HUES64 (cell line): ENCODE measurements at regions not wholly inside any gene's neighbourhood (a gene's known extent, or its start where the extent isn't known, plus 50 kb on each side); places are given as distances from the start of the nearest gene placed in this dataset.

Experiments used
- H3K27ac ChIP-seq: 2 replicates; pipeline ENCODE4 v1.7.0; 2013; ENCODE audit warnings: low read depth, low read length, inconsistent platforms
- H3K27me3 ChIP-seq: 2 replicates; pipeline ENCODE4 v1.6.1; 2013; ENCODE audit warnings: mild to moderate bottlenecking, low read length; ENCODE audit not compliant: insufficient read depth
- H3K36me3 ChIP-seq: 2 replicates; pipeline ENCODE4 v1.6.1; 2013; ENCODE audit warnings: mild to moderate bottlenecking, low read length; ENCODE audit not compliant: insufficient read depth
- H3K4me1 ChIP-seq: 2 replicates; pipeline ENCODE4 v1.6.1; 2013; ENCODE audit warnings: mild to moderate bottlenecking, low read length, moderate library complexity; ENCODE audit not compliant: insufficient read depth
- H3K4me3 ChIP-seq: 2 replicates; pipeline ENCODE4 v1.5.1; 2013; ENCODE audit warnings: mild to moderate bottlenecking, low read length, moderate library complexity
- H3K9ac ChIP-seq: 2 replicates; pipeline ENCODE4 v1.6.1; 2013; ENCODE audit warnings: mild to moderate bottlenecking, low read depth, low read length
- H3K9me3 ChIP-seq: 2 replicates; pipeline ENCODE4 v1.6.1; 2013; ENCODE audit warnings: low read depth, low read length; ENCODE audit not compliant: insufficient read depth
- WGBS: fragments of 150-250, 120-280 bp; methylation state at CpG from one replicate; pipeline ENCODE4 v1.1.7; 2013; ENCODE audit warnings: missing lambda C conversion rate; 5-methylcytosine and 5-hydroxymethylcytosine counted together

- H3K27ac ChIP-seq: no peak overlapping the region
- H3K4me1 ChIP-seq: no peaks in the 10 kb centered on the region
- H3K4me3 ChIP-seq: no peak overlapping the region
- H3K9ac ChIP-seq: no peak overlapping the region
- WGBS: 100% methylated on average over 1 of the region's 1 CpG
- H3K9me3 ChIP-seq: no peaks in the 10 kb centered on the region
- H3K36me3 ChIP-seq: no peaks in the 10 kb centered on the region
- H3K27me3 ChIP-seq: no peaks in the 10 kb centered on the region
These were observed 602.8 kb downstream of the FAT4 start for GRCh38 chr4:125917559-125917958.

DNA sequence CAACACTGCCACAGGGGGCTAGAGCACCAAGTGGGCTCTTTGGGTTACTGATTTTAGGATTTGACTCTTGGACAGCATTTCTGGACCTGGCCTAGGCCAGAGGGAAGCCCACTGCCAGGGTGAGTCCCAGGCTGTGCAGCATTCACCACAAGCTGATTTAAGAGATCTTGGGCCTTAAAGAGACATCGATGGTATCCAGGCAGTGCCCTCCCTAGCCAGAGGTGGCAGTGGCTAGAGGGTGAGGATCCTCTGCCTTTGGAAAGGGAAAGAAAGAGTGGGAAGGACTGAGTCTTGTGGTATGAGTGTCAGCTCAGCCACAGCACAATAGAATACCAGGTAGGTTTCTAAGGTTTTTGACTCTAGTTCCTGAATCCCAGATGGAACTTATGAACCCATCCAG is 613.9 kb downstream of the FAT4 start:
- no peak overlapping the region for H3K27ac ChIP-seq
- no peaks in the 10 kb centered on the region for H3K9me3 ChIP-seq
- H3K4me3 ChIP-seq: no peak overlapping the region
- 96% methylated on average over 1 of the region's 1 CpG for WGBS
- no peaks in the 10 kb centered on the region for H3K4me1 ChIP-seq
- H3K36me3 ChIP-seq: no peaks in the 10 kb centered on the region
- no peaks in the 10 kb centered on the region for H3K27me3 ChIP-seq
- H3K9ac ChIP-seq: no peak overlapping the region

DNA sequence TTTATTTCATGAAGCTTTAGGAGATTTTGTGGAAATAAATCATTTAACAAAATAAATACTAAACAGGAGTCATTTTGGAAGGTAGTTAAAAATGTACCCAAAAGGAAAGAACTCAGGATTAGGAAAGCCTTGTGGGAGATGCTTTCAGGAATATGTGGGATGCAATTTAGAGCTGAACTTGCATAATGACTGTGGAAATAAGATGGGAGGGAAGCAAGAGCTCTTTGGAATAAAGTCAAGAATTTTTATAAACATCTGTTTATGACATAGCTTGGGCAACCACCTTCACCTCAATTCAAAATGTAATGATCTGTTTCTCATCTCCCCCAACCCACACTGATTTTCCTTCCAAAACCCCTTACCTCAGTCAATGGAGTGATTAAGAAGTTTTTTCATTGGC is 623.8 kb downstream of the FAT4 start:
- Histone ChIP-seq H3K4me3 (no peak overlapping the region), H3K9ac (no peak overlapping the region), H3K27me3 (no peaks in the 10 kb centered on the region), H3K36me3 (no peaks in the 10 kb centered on the region), H3K27ac (no peak overlapping the region), H3K9me3 (no peaks in the 10 kb centered on the region), H3K4me1 (no peaks in the 10 kb centered on the region)

DNA sequence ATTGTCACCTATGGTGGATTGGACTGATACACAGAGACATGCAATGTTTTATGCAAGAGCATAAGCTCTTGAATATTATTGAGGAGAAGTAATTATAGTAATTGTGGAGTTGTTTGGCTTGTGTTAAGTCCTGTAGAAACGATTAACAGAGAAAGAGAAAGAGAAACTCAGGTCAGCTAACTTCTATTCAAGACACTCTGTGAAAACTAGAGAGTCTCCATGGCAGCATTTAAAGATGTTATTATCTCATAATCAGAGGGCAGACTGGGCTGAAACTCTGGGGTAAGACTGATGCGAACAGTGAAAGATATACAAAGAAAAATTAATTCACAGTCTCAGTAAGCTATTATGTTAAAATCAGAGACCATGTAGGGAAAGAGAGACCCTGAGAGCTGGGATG is 625.7 kb downstream of the FAT4 start:
- Histone ChIP-seq H3K4me3 (no peak overlapping the region), H3K9me3 (no peaks in the 10 kb centered on the region), H3K27ac (no peak overlapping the region), H3K4me1 (no peaks in the 10 kb centered on the region), H3K9ac (no peak overlapping the region), H3K27me3 (no peaks in the 10 kb centered on the region), H3K36me3 (no peaks in the 10 kb centered on the region)
- 92% methylated on average over 2 of the region's 2 CpGs for WGBS

- Histone ChIP-seq H3K9ac (no peak overlapping the region), H3K27me3 (no peaks in the 10 kb centered on the region), H3K9me3 (no peaks in the 10 kb centered on the region), H3K4me1 (no peaks in the 10 kb centered on the region), H3K4me3 (no peak overlapping the region), H3K36me3 (no peaks in the 10 kb centered on the region), H3K27ac (no peak overlapping the region)
- WGBS: 93% methylated on average over 1 of the region's 2 CpGs
These were observed 630.2 kb downstream of the FAT4 start for GRCh38 chr4:125944966-125945365.

DNA sequence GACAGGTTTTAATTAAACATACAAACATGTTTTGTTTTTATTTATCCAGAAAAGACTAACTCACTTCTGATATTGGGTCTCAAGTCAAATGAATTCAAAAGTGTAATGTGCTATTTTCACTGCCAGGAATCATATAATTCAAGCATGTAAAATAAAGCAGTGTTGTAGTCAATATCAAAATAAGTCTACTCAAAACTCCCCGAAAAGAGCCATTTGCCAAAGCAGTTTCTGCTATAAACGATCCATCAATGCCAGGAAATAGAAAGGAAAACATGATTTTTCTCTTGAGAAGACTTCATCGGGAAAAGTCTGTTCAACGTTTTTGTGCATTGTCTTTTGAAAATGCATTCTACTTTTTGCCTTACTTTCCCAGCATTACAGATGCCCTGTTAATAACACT is 633.3 kb downstream of the FAT4 start:
- H3K27me3 ChIP-seq: no peaks in the 10 kb centered on the region
- H3K4me1 ChIP-seq: no peaks in the 10 kb centered on the region
- H3K27ac ChIP-seq: no peak overlapping the region
- H3K4me3 ChIP-seq: no peak overlapping the region
- H3K9me3 ChIP-seq: no peaks in the 10 kb centered on the region
- H3K9ac ChIP-seq: no peak overlapping the region
- H3K36me3 ChIP-seq: no peaks in the 10 kb centered on the region
- 95% methylated on average over 4 of the region's 4 CpGs for WGBS

- H3K27ac ChIP-seq: no peak overlapping the region
- no CpG with 5 or more reads among the region's 1 CpG for WGBS
- no peak overlapping the region for H3K4me3 ChIP-seq
- H3K9me3 ChIP-seq: no peaks in the 10 kb centered on the region
- H3K36me3 ChIP-seq: no peaks in the 10 kb centered on the region
- H3K9ac ChIP-seq: no peak overlapping the region
- no peaks in the 10 kb centered on the region for H3K27me3 ChIP-seq
- H3K4me1 ChIP-seq: no peaks in the 10 kb centered on the region
These were observed 636.6 kb downstream of the FAT4 start for GRCh38 chr4:125951261-125951887.

DNA sequence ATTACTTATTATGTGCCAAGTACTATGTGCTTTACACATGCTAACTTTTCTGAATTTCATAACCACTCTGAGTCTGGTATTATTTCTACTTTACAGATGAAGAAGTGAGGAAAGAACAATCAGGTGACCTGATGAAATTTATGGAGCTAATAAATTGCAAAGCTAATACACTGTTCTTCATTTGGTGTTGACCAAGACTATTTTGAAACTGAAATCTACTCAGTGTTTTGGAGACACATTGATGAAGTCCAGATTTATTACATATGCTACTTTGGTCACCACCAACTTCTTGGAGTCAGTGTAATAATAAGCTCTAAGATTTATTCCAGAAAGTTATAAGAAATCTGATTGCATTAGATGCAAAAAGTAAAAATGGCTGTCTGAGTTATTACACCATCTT is 637.9 kb downstream of the FAT4 start:
- Histone ChIP-seq H3K4me1 (no peaks in the 10 kb centered on the region), H3K4me3 (no peak overlapping the region), H3K27ac (no peak overlapping the region), H3K36me3 (no peaks in the 10 kb centered on the region), H3K9me3 (no peaks in the 10 kb centered on the region), H3K9ac (no peak overlapping the region), H3K27me3 (no peaks in the 10 kb centered on the region)

DNA sequence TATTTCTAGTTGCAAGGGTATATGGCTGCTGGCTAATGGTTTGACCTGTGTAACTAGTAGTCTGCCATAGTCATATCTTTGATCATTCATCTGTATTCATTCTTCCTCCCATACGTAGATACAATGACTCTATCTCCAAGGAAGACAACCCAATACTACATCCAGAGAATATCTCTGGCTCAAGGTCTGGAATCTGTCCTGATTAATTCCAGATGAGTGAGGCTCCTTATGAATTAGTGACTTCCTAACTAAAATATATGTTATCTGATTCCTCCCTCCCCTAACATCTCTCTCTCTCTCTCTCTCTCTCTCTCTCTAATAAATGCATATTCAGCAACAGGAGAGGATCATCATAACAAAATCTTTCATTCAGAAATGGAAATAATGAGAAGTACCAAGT is 641.5 kb downstream of the FAT4 start:
- Histone ChIP-seq H3K9me3 (no peaks in the 10 kb centered on the region), H3K4me1 (no peaks in the 10 kb centered on the region), H3K27ac (no peak overlapping the region), H3K36me3 (no peaks in the 10 kb centered on the region), H3K9ac (no peak overlapping the region), H3K27me3 (no peaks in the 10 kb centered on the region), H3K4me3 (no peak overlapping the region)
- 91% methylated on average over 1 of the region's 1 CpG for WGBS

DNA sequence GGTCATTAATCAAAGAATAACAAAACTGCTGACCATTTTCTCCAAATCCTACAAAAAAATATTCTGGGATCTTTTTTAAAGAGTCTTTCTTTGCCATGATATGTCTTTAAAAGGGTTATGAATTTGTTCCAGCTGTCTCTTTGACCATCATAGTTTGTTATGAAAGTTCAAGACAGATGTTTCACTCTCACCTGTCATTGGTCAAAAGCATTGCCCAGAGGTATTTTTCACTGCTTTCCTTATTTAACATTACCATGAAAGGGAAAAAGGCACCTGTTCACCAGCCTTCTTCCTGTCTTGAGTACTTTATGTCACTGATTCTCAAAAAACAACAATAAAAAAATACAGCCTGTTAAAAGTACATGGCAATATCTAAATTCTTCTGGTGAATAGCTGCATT is 643.8 kb downstream of the FAT4 start:
- Histone ChIP-seq H3K9ac (no peak overlapping the region), H3K4me1 (no peaks in the 10 kb centered on the region), H3K4me3 (no peak overlapping the region), H3K36me3 (no peaks in the 10 kb centered on the region), H3K27me3 (no peaks in the 10 kb centered on the region), H3K27ac (no peak overlapping the region), H3K9me3 (no peaks in the 10 kb centered on the region)

DNA sequence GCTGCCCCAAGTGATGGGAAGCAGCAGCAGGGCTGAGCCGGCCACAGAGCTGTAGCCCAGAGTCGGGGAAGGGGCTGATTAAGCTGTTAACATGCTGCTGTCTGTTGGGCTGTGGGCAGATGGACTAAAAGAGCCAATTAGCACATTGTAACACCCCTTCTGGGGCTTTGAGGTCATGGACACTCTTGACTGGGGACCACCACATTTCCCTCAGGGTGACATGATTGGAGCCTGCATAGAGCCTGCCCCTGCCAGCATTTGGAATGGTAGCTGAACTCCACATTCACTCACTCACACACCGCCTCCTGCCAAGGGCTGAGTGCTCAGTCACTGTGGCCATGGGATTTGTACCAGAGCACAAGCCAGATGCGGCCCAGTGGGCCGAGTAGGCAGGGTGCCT is 646.9 kb downstream of the FAT4 start:
- Histone ChIP-seq H3K9me3 (no peaks in the 10 kb centered on the region), H3K9ac (no peak overlapping the region), H3K4me1 (no peaks in the 10 kb centered on the region), H3K27ac (no peak overlapping the region), H3K4me3 (no peak overlapping the region), H3K36me3 (no peaks in the 10 kb centered on the region), H3K27me3 (no peaks in the 10 kb centered on the region)
- WGBS: 94% methylated on average over 5 of the region's 5 CpGs

DNA sequence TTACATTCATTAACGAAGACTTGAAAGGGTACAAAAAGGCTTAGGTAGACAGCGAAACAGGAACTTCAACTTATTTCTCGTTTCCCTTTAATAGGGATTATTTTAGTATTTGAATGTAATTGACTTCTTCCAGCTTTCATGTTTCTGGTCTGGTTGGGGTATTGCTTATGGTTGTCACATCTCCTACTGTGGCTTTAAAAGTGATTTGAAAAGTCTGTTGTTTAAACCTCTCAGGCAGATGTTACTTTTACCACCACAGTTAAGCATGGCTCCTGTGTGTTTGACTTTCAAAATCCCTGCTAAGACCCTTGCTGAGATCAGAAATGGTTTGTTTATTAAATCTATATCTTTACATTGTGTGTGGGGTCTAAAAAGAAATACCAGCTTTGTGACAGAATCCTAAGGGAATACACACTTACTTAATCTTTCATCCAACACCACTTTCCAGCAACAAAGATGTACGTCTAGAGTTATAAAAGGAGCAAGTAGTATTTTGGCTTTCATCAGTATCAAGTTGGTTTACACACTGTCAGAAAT is 661.2 kb downstream of the FAT4 start:
- Histone ChIP-seq H3K4me3 (no peak overlapping the region), H3K27me3 (no peaks in the 10 kb centered on the region), H3K9me3 (peaks cover under 1% of the 10 kb centered on the region; the same call in 1 of the 2 replicates), H3K9ac (no peak overlapping the region), H3K4me1 (peaks cover 7% of the 10 kb centered on the region; the same call in 1 of the 2 replicates), H3K27ac (no peak overlapping the region), H3K36me3 (no peaks in the 10 kb centered on the region)
- 64% methylated on average over 3 of the region's 4 CpGs for WGBS
